Activated CD8-positive, alpha-beta T cell treated with anti-CD3 and anti-CD28 coated beads for 36 hours (primary cell): ENCODE measurements at regions not wholly inside any gene's neighbourhood (a gene's known extent, or its start where the extent isn't known, plus 50 kb on each side); places are given as distances from the start of the nearest gene placed in this dataset.

ENCODE experiments used
- ATAC-seq: fragments of 200-7000 bp; cut with Tn5 transposase; one replicate; pipeline ENCODE4 v1.10.0; 2021; ENCODE audit warnings: mild to moderate bottlenecking, moderate library complexity
- CTCF ChIA-PET: fragments of 350-600 bp; sonication (Branson Sonifier 250); formaldehyde crosslinking; loops from one replicate; lab custom pipeline; 2021; ENCODE audit warnings: antibody characterized with exemption; lab: Charles Lee
- POLR2A ChIA-PET: fragments of 350-600 bp; sonication (Branson Sonifier 250); formaldehyde crosslinking; loops from one replicate; lab custom pipeline; 2021; ENCODE audit warnings: antibody characterized with exemption; lab: Charles Lee
- DNase-seq: peaks from one replicate; pipeline ENCODE4 v3.0.0-alpha.2; 2020
- H3K27ac Mint-ChIP-seq: one replicate; pipeline ENCODE4 v1.8.0; 2021; ENCODE audit warnings: mild to moderate bottlenecking, mixed read lengths
- H3K27me3 Mint-ChIP-seq: one replicate; pipeline ENCODE4 v1.8.0; 2021; ENCODE audit warnings: mixed read lengths
- H3K36me3 Mint-ChIP-seq: one replicate; pipeline ENCODE4 v1.8.0; 2021; ENCODE audit warnings: low read depth, mixed read lengths
- H3K4me1 Mint-ChIP-seq: one replicate; pipeline ENCODE4 v1.8.0; 2021; ENCODE audit warnings: low read depth, mixed read lengths
- H3K4me3 Mint-ChIP-seq: one replicate; pipeline ENCODE4 v1.8.0; 2021; ENCODE audit warnings: mild to moderate bottlenecking, moderate library complexity, mixed read lengths
- H3K9me3 Mint-ChIP-seq: one replicate; pipeline ENCODE4 v1.8.0; 2021; ENCODE audit warnings: mixed read lengths
- intact Hi-C: fragments of 100-400 bp; cut with micrococcal nuclease; formaldehyde crosslinking; loops from one replicate; pipeline ENCODE4 v1.10.0; 2022
- TF ChIP-seq, protein P1 (sequence below): fragments of 200-600 bp; IDR thresholded peaks from one replicate; pipeline ENCODE4 v1.8.0; 2022; ENCODE audit warnings: antibody characterized with exemption, mild to moderate bottlenecking

DNA sequence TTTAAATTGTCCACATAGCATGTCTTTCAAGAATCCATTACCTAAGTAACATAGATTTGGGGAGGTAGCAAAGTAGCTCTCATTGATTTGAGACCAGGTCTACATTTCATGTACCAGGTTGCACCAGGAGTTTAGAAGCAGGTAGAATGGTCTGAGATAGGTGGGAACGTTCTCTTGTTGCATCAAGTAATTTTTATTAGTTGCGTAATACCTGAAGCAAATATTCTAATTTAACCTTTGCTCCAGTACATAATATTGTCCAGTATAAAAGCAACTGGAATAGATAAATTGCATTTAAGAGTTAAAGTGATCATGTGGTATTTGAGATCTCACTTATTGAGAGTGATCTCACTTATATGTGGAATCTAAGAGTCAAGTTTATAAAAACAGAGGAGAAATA, 597.1 kb upstream of the PRMT6 start:
- no peak overlapping the region for H3K4me3 Mint-ChIP-seq
- ATAC-seq (no peak), DNase-seq (no peak)
- H3K36me3 Mint-ChIP-seq = no peaks in the 10 kb centered on the region
- H3K9me3 Mint-ChIP-seq = peaks cover 3% of the 10 kb centered on the region
- ChIA-PET POLR2A (no interaction called here), CTCF (interaction anchor here (1.1 kb wide), 1 partner anchor 23 kb away, joined by 3 read pairs; no protein-coding TSS in a partner anchor)
- H3K27ac Mint-ChIP-seq = no peak overlapping the region
- H3K27me3 Mint-ChIP-seq = no peaks in the 10 kb centered on the region
- TF ChIP-seq, protein P1, sequence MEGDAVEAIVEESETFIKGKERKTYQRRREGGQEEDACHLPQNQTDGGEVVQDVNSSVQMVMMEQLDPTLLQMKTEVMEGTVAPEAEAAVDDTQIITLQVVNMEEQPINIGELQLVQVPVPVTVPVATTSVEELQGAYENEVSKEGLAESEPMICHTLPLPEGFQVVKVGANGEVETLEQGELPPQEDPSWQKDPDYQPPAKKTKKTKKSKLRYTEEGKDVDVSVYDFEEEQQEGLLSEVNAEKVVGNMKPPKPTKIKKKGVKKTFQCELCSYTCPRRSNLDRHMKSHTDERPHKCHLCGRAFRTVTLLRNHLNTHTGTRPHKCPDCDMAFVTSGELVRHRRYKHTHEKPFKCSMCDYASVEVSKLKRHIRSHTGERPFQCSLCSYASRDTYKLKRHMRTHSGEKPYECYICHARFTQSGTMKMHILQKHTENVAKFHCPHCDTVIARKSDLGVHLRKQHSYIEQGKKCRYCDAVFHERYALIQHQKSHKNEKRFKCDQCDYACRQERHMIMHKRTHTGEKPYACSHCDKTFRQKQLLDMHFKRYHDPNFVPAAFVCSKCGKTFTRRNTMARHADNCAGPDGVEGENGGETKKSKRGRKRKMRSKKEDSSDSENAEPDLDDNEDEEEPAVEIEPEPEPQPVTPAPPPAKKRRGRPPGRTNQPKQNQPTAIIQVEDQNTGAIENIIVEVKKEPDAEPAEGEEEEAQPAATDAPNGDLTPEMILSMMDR = no peak
- H3K4me1 Mint-ChIP-seq = no peaks in the 10 kb centered on the region
- intact Hi-C loops = no loop called here

DNA sequence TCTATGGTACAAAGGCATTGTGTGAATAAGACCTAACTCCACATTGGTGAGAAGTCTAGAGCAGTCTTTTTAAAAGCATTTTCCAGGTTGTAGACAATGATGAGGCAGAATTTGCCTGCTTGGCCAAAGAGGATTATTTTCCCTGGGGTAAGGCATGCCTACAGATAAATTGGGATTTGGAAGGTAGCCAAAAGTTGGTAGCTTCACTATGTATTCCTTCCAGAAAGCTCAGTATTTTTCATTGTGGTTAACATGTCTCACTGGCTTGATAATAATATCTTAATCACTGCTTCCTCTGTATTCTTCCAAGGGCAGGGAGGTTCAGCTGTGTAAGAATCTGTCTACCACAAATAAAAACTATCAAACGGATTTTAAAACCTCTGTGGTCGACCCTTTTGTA, 590.8 kb upstream of the PRMT6 start:
- DNase-seq (no peak), ATAC-seq (no peak)
- intact Hi-C loops = no loop called here
- Mint-ChIP-seq H3K4me3 (no peak overlapping the region), H3K27me3 (no peaks in the 10 kb centered on the region), H3K27ac (no peak overlapping the region), H3K9me3 (peaks cover 15% of the 10 kb centered on the region), H3K36me3 (no peaks in the 10 kb centered on the region), H3K4me1 (no peaks in the 10 kb centered on the region)
- TF ChIP-seq, protein P1 = no peak
- CTCF ChIA-PET = no interaction called here
- POLR2A ChIA-PET = no interaction called here

DNA sequence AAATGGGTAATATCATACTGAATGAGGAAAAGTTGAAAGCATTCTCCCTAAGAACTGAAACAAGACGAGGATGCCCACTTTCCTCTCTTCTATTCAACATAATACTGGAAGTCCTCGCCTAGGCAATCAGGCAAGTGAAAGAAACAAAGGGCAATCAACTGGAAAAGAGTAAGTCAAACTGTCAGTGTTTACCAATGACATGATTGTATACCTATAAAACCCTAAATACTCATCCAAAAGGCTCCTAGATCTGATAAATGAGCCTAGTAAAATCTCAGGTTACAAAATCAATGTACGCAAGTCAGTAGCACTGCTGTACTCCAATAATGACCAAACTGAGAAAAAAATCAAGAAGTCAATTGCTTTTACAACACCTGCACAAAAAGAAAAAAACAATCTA, 575.8 kb upstream of the PRMT6 start:
- Mint-ChIP-seq H3K27me3 (no peaks in the 10 kb centered on the region), H3K4me3 (no peak overlapping the region), H3K36me3 (no peaks in the 10 kb centered on the region), H3K9me3 (peaks cover 28% of the 10 kb centered on the region), H3K4me1 (no peaks in the 10 kb centered on the region), H3K27ac (no peak overlapping the region)
- ATAC-seq = no peak
- intact Hi-C loops = no loop called here
- POLR2A ChIA-PET = no interaction called here
- no peak for DNase-seq
- TF ChIP-seq, protein P1 = no peak
- CTCF ChIA-PET = no interaction called here

DNA sequence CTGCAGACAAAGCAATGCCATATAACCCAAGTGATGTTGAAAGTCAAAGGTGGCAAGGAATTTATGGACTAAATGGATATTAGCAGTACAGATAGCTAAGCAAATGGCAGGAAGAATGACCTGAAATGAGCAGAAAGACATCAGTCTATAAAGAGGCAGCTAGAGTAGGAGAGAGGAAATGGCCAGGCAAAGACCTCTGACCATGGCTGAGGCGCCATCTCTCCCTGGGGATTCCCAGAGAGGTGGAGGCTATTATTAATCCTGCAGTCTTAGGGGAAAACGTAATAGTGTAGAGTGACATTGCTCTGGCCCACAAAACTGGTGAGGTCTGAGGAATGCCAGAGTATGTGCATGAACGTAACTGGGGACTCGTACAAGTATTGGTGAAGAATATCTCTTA, 563.6 kb upstream of the PRMT6 start:
- ChIA-PET POLR2A (no interaction called here), CTCF (no interaction called here)
- TF ChIP-seq, protein P1 = no peak
- intact Hi-C loops = no loop called here
- DNase-seq (no peak), ATAC-seq (no peak)
- Mint-ChIP-seq H3K27me3 (no peaks in the 10 kb centered on the region), H3K36me3 (no peaks in the 10 kb centered on the region), H3K4me1 (no peaks in the 10 kb centered on the region), H3K4me3 (no peak overlapping the region), H3K9me3 (peaks cover 5% of the 10 kb centered on the region), H3K27ac (no peak overlapping the region)

DNA sequence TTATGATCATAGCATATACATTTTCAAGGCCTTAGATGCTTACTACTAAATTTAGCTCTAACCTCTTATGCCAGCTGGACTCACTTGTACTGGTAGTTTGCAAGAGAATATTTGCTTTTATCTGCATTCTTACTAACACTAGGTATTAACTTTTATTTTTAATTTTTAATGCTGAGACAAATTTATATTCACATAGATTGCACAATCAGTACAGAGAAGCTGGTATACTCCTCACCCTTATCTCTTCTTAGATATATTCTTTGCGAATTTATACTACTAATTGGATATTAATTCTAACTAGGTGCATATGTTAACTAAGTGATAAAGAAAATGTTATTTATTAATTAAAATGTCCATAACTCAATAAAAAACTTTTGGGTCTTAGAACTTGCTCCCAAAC, 561.8 kb upstream of the PRMT6 start:
- Mint-ChIP-seq H3K4me3 (no peak overlapping the region), H3K9me3 (peaks cover 2% of the 10 kb centered on the region), H3K27ac (no peak overlapping the region), H3K27me3 (no peaks in the 10 kb centered on the region), H3K4me1 (no peaks in the 10 kb centered on the region), H3K36me3 (no peaks in the 10 kb centered on the region)
- ATAC-seq (no peak), DNase-seq (no peak)
- POLR2A ChIA-PET = no interaction called here
- intact Hi-C loops = no loop called here
- TF ChIP-seq, protein P1 = no peak
- CTCF ChIA-PET = no interaction called here
